ENCODE measurements at regions not wholly inside any gene's neighbourhood (a gene's known extent, or its start where the extent isn't known, plus 50 kb on each side); places are given as distances from the start of the nearest gene placed in this dataset.

- DNase-seq = no peak
These were observed 121.9 kb downstream of the MAB21L3 start for GRCh38 chr1:116232989-116233514.

- no peak for DNase-seq
These were observed 123.2 kb downstream of the MAB21L3 start for GRCh38 chr1:116234429-116234828.

DNA sequence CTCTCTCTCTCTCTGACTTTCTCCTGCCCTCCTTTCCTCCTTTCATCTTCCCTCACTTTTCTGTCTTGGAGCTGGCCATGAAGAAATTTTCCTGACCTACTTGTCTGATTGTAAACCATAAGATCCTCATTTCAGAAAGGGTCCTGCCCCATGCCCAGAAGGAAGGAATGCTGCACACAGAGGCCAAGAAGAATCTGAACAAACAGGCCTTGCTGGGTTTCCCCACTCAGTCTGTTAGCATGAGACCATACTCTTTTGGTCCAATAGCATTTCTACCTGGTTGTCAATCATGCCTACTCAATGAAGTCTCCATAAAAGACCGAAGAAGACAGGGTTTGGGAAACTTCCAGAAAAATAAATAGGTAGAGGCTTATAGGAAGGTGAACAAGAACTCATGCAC is 128.7 kb downstream of the MAB21L3 start:
- DNase-seq = no peak

- DNase-seq = no peak
These were observed 130.3 kb upstream of the ATP1A1 start for GRCh38 chr1:116242741-116243140.

DNA sequence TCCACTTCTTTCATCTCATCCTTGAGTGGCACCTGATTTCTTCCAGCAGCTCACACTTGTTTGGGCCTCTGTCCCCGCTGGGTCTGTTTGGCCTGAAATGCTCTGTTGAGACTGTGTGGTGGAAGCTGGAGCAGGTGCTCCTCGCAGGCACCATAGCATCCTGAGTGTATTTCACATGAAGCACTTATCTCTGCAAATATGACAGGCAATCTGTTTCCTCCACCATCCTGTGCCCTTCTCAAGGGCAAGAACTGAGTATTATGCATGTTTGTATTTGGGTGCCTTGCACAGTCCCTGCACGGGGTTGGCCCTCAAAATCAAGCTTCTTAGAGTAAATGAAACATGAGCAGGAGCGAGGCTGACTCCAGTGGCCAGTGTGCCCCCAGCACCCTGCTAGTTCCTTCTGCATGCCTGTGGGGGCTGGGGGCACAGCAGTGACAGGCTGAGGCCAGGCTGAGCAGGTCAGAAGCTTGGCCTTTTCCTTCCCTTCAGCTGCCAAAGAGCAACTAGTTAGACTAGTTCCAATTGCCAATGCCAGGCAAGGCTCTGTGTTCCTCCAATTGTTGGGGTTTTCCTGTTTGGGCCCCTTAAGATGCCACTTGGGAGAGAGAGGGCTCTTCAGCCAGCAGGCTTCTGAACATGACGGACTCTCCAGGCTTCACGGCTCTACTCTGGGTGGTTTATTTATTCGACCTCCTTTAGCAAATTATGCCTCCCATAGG is 129.6 kb upstream of the ATP1A1 start:
- DNase-seq = no peak

DNA sequence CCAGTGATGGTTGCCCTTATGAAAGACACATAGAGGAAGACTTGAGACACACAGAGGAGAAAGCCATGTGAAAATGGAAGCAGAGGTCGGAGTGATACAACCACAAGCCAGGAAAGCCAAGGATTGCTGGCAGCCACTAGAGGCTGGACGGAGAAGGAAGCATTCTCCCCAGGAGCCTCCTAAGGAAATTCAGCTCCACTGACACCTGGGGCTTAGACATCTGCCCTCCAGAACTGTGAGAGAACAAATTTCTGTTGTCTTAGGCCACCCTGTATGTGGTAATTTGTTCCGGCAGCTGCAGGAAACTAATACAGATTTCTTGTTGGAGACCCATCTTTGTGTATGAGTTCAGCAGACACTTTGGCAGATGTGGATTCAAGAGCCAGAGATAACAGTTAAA is 126.9 kb upstream of the ATP1A1 start:
- DNase-seq = no peak

GRCh38 chr1:116252271-116252670 is 120.8 kb upstream of the ATP1A1 start:
- no peak for DNase-seq

GRCh38 chr1:116252785-116253184 is 120.3 kb upstream of the ATP1A1 start:
- no peak for DNase-seq

DNA sequence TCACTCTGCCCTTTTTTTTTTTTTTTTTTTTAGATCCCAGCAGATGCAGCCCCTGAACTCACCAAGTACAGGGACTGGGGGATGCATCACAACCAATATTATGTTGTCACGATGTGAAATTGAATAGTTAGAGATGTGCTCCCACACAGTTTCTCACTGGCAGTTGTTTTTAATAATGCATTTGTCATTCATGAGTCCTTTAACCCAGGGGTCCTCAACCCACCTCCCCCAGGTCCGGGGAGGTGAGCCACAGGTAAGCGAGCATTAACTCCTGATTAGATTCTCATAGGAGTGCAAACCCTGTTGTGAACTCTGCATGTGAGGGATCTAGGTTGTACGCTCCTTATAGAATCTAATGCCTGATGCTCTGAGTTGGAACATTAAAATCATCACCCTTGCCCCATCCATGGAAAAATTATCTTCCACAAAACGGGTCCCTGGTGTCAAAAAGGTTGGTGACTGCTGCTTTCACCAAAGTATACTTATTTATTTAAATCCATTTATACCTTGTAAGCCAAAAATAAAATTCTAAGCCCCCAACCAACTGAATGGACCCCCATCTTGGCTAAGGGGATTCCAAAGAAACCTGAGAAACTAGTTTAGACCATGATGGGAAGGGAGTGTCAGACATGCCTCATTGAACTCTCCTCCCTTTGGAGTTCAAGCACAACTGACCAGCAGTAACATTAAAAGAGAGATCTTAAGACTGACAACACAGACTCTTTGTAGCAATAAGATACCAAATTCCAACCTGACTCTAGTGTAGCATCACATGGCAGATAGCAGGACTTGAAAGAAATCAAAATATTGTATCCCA is 119.3 kb upstream of the ATP1A1 start:
- no peak for DNase-seq

GRCh38 chr1:116254776-116255175 is 118.3 kb upstream of the ATP1A1 start:
- DNase-seq = no peak

DNA sequence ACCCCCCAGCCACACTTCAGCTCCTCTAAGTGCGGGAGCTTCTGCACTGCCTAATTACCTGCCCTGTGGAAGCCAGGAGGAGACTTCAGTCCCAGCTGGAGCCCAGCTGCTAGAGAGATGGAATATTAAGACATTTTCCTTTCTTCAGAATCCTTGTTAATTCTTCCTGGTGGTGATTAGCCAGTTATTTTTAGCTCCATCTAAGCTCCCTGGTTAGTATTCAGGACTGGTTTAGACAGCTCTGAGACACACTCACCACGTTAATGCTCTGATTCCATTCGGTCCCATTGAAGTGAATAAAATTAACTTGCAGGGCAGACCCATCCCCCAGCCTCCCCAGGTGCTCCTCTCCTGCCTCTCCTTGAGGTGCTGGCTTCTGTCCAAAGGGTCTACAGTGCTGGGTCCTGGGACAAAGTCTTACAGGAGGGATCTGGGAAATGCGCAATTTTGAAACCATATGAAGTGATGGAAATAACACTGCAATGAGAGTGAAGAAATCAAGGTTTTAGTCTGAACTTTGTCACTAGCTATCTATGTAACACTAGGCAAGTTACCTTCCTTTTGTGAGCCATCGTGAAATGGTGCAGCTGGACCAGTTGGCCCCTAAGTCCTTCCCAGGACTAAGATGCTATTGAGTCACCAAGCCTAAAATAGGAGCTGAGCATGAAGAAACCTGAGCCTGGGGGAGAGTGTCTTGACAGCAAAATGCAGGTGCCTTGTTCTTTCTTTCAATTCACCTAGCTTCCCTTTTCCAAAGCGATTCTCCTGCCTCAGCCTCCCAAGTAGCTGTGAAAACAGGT is 117.4 kb upstream of the ATP1A1 start:
- DNase-seq = no peak

GRCh38 chr1:116256286-116256649 is 116.8 kb upstream of the ATP1A1 start:
- no peak for DNase-seq

DNA sequence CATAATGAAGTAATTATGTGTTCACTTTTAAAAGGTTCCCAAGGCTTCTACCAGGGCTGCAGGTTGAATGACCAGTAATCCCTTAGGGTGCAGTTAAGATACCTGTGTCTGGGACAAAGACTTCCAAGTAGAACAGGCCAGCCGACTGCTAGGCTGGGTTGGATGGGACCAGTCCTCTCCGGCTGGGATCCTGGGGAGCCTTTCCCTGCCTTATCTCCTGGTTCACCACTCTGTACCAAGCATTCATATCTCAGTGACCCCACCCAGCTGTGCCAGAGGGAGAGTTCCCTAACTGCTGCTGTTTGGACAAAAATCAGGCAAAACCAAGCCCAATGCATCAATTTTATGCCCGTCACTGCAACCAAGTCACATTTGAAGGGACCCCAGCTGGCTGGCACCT is 116.2 kb upstream of the ATP1A1 start:
- DNase-seq = no peak

GRCh38 chr1:116257341-116257767 is 115.7 kb upstream of the ATP1A1 start:
- peak; percentile 31 for DNase-seq

DNA sequence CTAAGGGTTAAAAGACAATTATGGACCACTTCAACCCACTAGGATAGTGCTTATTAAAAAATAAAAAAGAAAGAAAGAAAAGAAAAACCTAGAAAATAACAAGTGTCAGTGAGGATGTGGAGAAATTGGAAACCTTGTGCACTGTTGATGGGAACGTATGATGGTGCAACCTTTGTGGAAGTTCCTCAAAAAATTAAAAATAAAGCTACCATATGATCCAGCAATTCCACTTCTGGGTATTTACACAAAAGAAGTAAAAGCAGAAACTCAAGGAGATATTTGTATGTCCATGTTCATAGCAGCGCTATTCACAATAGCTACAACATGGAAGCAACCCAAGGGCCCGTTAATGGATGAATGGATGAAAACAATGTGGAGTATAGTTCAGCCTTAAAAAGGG is 115.2 kb upstream of the ATP1A1 start:
- no peak for DNase-seq

GRCh38 chr1:116258668-116259419 is 114.2 kb upstream of the ATP1A1 start:
- DNase-seq = no peak

DNA sequence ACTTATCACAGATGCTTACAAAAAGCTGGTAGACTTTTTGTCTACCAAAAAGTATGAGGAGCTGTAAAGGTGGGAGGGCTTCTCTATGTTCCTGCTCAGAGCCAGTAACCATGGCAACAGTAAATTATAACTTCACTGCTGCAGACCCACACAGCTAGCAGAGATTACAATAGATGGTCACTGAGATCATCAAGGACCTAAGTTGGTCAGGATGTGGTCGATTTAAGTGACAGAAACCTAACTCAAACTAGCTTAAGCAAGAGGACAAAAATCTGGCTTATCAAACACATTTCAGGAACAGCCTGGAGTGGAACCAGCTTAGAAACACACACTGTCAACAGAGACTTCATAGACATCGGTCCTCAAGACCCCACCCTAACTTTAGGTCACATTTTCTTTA is 113.4 kb upstream of the ATP1A1 start:
- peak; percentile 7 for DNase-seq

GRCh38 chr1:116260115-116260514 is 112.9 kb upstream of the ATP1A1 start:
- no peak for DNase-seq

GRCh38 chr1:116260621-116261020 is 112.4 kb upstream of the ATP1A1 start:
- no peak for DNase-seq

GRCh38 chr1:116261227-116261626 is 111.8 kb upstream of the ATP1A1 start:
- no peak for DNase-seq

DNA sequence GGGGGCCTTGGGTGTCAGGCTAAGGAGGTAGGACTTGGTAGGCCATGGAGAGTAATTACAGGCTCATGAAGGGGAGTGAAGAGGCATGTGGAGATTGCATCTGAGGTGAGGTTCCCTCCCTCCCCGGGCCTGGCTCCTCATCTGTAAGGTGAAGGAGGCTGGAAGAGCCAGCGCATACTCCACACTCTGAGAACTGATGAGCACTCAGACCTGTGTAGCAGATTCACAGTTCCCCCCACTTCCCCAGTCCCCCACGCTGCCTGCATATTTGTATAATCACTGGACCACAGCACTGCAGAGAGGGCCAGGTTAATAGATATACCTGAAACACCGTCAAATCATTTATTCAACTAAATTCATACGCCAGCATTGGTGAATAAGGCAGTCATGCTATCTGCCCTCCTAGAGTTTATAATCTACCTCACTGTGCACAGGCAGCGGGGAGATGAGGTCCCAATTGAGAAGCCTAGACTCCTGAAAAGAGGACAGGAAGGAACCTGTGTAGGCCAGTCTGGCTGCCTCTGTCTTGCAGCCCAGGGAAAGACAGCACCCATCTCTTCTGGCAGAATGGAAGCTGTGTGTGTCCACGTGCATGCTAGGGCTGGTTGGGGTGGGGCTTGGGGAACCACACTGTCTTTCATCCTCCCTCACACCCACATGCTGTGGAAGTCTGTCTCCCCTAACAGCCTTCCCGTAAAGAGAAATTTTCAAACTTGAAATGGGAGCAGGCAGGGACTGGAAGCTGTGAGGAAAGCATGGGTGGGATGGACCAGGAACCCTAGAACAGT is 110.6 kb upstream of the ATP1A1 start:
- no peak for DNase-seq

- no peak for DNase-seq
These were observed 110.1 kb upstream of the ATP1A1 start for GRCh38 chr1:116262995-116263385.

All from activated CD4-positive, alpha-beta T cell treated with anti-CD3 and anti-CD28 coated beads, Interleukin-2, amount 50 U/mL, for 16 hours (primary cell).